ENCODE measurements at regions not wholly inside any gene's neighbourhood (a gene's known extent, or its start where the extent isn't known, plus 50 kb on each side); places are given as distances from the start of the nearest gene placed in this dataset.

DNA sequence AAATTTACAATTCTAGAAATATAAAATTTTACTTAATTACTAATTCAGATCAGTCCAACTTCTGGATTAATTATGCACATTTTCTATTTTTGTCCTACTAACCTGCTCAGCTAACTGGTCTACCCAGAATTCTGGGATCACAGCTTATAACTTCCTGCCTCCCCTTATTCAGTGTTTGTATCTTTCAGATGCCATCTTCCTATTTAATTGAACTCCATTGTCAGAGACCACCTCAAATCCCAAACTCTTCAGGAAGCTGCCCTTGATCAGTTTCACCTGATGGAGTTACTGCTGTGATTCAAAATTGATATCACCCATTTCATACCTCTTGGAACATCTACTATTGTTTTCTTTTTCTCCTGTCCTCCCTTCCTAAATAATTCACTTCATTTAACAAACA lies 259.2 kb downstream of the WDR11 start:
- no peaks in the 10 kb centered on the region for H3K27me3 ChIP-seq (ENCODE audit: insufficient read depth, low read length)
- no peak overlapping the region for H3K4me3 ChIP-seq (ENCODE audit: low read length)
- H3K4me1 ChIP-seq (ENCODE audit: insufficient read depth, low read length), result no peaks in the 10 kb centered on the region
- H3K36me3 ChIP-seq (ENCODE audit: insufficient read depth, low read length), result no peaks in the 10 kb centered on the region
- H2AFZ ChIP-seq (ENCODE audit: low read depth, low read length), result no peak overlapping the region
- H3K9me3 ChIP-seq (ENCODE audit: low read length), result no peaks in the 10 kb centered on the region

DNA sequence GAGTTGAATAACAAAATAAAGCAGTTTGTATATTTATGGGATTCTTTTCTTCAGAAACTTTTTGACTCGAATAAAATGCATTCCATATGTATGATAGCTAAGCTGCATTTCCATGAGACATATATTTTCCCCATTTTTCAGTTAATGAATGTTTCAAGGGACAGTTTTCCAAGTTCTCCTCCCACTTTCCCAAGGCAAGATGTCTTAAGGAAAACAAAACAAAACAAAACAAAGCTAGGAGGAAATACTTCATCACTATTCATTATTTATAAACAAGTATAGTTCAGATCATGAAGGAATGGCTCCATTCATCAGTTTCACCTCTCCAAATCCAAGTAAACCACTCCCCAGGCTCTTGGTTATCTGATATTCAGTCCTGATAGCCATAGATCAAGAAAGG lies 261.0 kb downstream of the WDR11 start:
- no peak overlapping the region for H3K4me3 ChIP-seq (ENCODE audit: low read length)
- no peaks in the 10 kb centered on the region for H3K36me3 ChIP-seq (ENCODE audit: insufficient read depth, low read length)
- H3K4me1 ChIP-seq (ENCODE audit: insufficient read depth, low read length), result no peaks in the 10 kb centered on the region
- no peaks in the 10 kb centered on the region for H3K27me3 ChIP-seq (ENCODE audit: insufficient read depth, low read length)
- H2AFZ ChIP-seq (ENCODE audit: low read depth, low read length), result no peak overlapping the region
- H3K9me3 ChIP-seq (ENCODE audit: low read length), result no peaks in the 10 kb centered on the region

DNA sequence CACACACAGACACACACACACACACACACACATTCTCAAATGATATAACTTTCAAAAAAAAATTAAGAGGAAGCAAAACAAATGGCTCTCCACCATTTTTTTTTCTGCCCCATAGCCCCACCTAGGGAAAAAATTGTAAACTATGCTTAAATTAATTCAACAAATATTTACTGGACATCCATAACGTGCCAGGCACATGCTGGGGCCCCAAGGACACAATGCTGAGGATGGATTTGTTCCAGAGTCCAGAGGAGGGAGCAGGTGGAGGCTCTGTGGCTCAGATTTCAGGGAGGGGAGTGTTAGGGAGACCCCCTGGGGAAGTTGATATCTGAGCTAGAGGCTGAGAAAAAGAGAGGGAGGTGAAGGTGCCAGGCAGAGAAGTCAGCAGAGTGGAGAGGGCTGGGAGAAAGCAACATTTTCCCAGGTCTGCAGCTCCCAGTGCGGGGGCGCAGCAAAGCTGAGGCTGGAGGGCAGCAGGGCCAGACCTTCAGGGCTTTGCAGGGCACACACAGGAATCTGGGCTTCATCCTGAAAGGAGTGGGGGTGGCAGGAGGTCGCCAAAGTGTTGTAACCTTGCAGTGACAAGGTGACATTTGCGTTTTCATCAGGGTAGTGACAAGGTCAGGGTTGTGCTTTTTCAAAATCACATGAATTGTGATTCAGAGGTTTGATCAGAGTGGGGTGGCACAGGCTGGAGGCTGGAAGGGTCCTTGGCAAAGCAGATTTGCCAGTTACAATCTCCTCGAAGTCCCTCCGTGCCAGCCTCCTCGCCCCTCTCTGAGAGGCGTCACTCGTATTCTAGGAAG lies 261.6 kb downstream of the WDR11 start:
- H3K9me3 ChIP-seq (ENCODE audit: low read length), result peaks cover 1% of the 10 kb centered on the region
- no peaks in the 10 kb centered on the region for H3K36me3 ChIP-seq (ENCODE audit: insufficient read depth, low read length)
- no peak overlapping the region for H3K4me3 ChIP-seq (ENCODE audit: low read length)
- H3K27me3 ChIP-seq (ENCODE audit: insufficient read depth, low read length), result no peaks in the 10 kb centered on the region
- H2AFZ ChIP-seq (ENCODE audit: low read depth, low read length), result no peak overlapping the region
- no peaks in the 10 kb centered on the region for H3K4me1 ChIP-seq (ENCODE audit: insufficient read depth, low read length)

DNA sequence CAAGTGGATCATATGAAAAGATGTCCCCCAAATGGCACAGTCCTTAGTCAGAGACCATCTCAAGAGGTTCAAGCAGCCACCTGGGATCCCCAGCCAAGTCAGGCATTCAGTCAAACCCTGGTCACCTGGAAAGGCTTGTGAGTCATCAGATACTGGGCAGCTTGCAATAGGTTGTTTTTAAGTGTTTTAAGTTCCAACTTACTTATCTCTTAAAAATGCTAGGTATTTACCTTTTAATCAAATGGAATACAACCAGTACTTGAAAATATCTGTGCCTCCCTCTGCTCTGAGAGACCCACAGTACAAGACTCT lies 262.2 kb downstream of the WDR11 start:
- Histone ChIP-seq H3K27me3 (ENCODE audit: insufficient read depth, low read length) (no peaks in the 10 kb centered on the region), H3K9me3 (ENCODE audit: low read length) (peaks cover 1% of the 10 kb centered on the region), H2AFZ (ENCODE audit: low read depth, low read length) (no peak overlapping the region), H3K4me3 (ENCODE audit: low read length) (no peak overlapping the region), H3K4me1 (ENCODE audit: insufficient read depth, low read length) (no peaks in the 10 kb centered on the region), H3K36me3 (ENCODE audit: insufficient read depth, low read length) (no peaks in the 10 kb centered on the region)

DNA sequence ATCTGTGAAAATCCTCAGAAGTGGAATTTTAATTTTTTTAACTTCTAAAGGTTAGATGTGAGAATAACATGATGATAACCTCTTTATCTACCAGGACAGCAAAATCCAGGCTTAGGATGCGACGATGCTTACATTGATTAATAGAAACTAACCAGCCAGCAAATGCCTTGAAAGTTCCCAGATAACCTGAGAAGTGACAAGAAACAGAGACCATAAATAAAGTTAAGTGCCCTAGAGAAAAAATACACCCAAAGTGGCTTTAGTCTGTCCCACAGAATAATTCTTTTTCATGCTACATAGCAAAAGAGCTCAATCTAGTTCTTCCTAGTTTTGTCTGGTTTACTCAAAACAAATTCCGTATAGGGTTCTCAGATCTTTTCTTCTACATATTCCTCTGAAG lies 262.7 kb downstream of the WDR11 start:
- Histone ChIP-seq H3K4me3 (ENCODE audit: low read length) (no peak overlapping the region), H3K4me1 (ENCODE audit: insufficient read depth, low read length) (no peaks in the 10 kb centered on the region), H2AFZ (ENCODE audit: low read depth, low read length) (no peak overlapping the region), H3K9me3 (ENCODE audit: low read length) (peaks cover 1% of the 10 kb centered on the region), H3K27me3 (ENCODE audit: insufficient read depth, low read length) (no peaks in the 10 kb centered on the region), H3K36me3 (ENCODE audit: insufficient read depth, low read length) (no peaks in the 10 kb centered on the region)

DNA sequence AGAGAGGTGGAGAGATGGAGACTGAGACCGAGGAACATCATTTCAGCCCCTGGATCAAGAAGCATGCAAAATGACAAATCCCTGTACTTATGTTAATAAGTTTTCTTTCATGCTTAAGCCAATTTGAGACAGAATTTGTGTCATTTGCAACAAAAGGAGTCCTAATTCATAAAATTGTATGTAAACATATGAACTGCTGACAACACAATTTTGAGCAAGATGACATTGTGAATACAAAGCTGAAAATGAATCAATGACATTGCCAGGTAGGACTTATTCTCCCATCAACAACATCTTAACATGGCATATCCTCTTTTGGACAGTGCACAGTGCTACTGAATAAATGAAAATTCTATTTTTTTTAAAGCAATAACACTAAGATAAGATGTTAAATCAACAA lies 264.0 kb downstream of the WDR11 start:
- H3K27me3 ChIP-seq (ENCODE audit: insufficient read depth, low read length), result no peaks in the 10 kb centered on the region

DNA sequence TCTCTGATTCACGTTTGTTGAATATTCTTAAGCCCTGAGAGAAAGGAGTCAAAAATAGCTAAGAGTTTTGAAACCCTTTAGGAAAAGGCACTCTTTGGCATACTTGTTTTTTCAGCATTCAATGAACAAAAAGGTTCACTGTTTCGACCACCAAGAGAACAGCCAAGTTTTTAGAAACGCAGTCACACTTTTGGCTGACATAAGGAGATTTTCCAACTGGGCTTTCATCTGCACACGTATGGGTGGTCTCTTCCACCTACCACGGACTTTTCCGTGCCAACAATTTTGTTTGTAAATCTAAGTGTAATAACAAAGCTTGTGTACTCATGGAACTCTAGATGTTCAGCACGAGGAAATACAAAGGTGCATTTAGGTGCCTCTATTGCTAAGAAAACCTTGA lies 270.3 kb downstream of the WDR11 start:
- H3K9me3 ChIP-seq (ENCODE audit: low read length), result peaks cover 1% of the 10 kb centered on the region
- no peaks in the 10 kb centered on the region for H3K4me1 ChIP-seq (ENCODE audit: insufficient read depth, low read length)
- no peaks in the 10 kb centered on the region for H3K36me3 ChIP-seq (ENCODE audit: insufficient read depth, low read length)
- H3K27me3 ChIP-seq (ENCODE audit: insufficient read depth, low read length), result no peaks in the 10 kb centered on the region
- H2AFZ ChIP-seq (ENCODE audit: low read depth, low read length), result no peak overlapping the region
- H3K4me3 ChIP-seq (ENCODE audit: low read length), result no peak overlapping the region

More for the DNA sequence above, 264.0 kb downstream of the WDR11 start:
- Histone ChIP-seq H3K36me3 (ENCODE audit: insufficient read depth, low read length) (no peaks in the 10 kb centered on the region), H3K9me3 (ENCODE audit: low read length) (peaks cover 1% of the 10 kb centered on the region), H3K4me3 (ENCODE audit: low read length) (no peak overlapping the region), H3K4me1 (ENCODE audit: insufficient read depth, low read length) (no peaks in the 10 kb centered on the region), H2AFZ (ENCODE audit: low read depth, low read length) (no peak overlapping the region)

DNA sequence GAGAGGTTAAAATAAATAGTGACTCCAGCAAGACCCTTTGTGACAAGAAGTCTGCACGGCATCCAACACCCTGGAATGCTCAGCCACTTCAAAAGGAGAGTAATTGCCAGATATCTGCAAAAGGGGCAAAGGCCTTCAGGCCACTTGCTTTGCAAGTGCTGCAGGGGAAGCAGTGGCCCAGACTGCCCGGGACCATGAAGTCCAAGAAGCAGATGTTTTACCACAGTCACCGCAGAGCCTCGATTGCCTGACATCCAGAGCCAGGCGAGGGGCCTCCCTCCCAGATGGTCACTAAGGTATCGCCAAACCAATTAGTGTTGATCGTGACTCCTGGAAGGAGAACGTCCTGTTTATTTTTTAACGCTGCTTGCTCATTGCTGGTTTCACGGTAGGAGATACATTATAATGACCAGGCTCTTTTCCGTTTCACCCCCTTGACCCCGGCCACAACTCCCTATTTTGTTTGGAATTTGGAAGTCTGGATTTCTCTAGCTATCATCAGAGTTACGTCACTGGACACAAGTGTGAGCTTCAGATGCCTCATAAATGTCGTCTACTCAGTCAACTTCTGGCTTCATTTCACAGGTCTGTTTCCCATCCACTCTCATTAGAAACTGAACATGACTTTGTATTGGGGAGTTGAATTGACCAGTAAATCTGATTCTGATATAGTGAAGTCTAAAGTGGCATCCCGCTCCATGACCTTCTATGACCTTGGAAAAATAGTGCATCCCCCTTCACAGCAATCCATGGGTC lies 276.2 kb downstream of the WDR11 start:
- Histone ChIP-seq H3K36me3 (ENCODE audit: insufficient read depth, low read length) (no peaks in the 10 kb centered on the region), H3K4me1 (ENCODE audit: insufficient read depth, low read length) (no peaks in the 10 kb centered on the region), H3K4me3 (ENCODE audit: low read length) (no peak overlapping the region), H3K9me3 (ENCODE audit: low read length) (no peaks in the 10 kb centered on the region), H3K27me3 (ENCODE audit: insufficient read depth, low read length) (no peaks in the 10 kb centered on the region), H2AFZ (ENCODE audit: low read depth, low read length) (no peak overlapping the region)

DNA sequence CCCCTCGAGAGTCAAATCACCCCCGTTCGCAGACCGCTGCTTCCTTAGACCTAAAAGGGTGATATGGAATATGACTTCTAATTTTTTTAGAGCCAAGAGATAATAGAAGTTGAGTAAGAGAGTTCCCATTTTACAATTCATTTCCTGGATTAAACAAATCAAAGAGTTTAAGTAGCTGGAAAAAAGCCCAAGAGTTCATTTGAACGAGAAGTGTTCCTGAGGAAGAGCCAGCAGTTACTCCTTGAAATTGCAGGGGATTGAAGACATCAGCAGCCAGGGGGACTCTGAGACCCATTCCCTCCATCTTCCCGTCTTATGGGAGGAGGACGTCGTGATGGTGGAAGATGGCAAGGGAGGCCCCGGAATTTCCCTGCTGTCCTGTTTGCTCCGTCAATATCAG lies 277.0 kb downstream of the WDR11 start:
- Histone ChIP-seq H3K4me3 (ENCODE audit: low read length) (no peak overlapping the region), H2AFZ (ENCODE audit: low read depth, low read length) (no peak overlapping the region), H3K36me3 (ENCODE audit: insufficient read depth, low read length) (no peaks in the 10 kb centered on the region), H3K4me1 (ENCODE audit: insufficient read depth, low read length) (no peaks in the 10 kb centered on the region), H3K27me3 (ENCODE audit: insufficient read depth, low read length) (peaks cover 3% of the 10 kb centered on the region), H3K9me3 (ENCODE audit: low read length) (no peaks in the 10 kb centered on the region)

DNA sequence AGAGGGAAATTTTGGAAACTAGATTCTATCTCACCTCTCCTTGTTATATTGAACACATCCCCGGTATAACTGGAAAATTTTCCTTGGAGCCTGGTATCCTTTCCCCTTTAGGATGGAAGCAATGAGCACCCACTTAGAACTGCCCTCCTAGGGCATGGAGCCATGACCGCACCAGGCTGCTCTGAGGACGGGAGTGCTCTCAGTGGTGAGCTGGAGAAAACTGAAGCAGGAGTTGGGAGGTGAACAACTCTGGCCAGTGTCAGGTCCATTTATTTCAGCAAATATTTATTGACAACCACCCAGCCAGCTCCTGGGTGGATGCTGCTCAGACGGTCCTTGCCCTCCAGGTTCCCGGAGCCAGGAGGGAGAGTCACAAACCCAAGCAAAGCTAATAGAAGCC lies 278.1 kb downstream of the WDR11 start:
- Histone ChIP-seq H2AFZ (ENCODE audit: low read depth, low read length) (no peak overlapping the region), H3K9me3 (ENCODE audit: low read length) (no peaks in the 10 kb centered on the region), H3K4me3 (ENCODE audit: low read length) (no peak overlapping the region), H3K36me3 (ENCODE audit: insufficient read depth, low read length) (no peaks in the 10 kb centered on the region), H3K4me1 (ENCODE audit: insufficient read depth, low read length) (no peaks in the 10 kb centered on the region), H3K27me3 (ENCODE audit: insufficient read depth, low read length) (peaks cover 3% of the 10 kb centered on the region)

DNA sequence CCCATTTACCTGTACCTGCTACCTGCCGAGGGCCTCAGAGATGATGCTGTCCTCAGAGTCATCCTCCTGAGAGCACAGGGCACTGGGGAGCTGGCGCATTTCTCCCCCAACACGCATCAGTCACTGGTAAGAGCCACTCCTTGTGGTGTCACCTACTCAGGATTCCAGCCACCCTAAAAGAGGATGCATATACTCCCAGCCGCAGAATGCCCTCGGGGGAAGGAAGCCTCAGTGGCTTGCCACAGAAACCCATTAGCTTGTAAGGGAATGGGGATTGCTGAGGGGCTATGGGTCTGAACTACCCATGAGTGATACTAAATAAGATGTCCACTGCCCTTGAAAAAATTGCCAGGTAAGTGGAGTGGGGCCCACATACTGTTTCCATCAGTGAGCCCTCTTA lies 279.2 kb downstream of the WDR11 start:
- no peaks in the 10 kb centered on the region for H3K4me1 ChIP-seq (ENCODE audit: insufficient read depth, low read length)

DNA sequence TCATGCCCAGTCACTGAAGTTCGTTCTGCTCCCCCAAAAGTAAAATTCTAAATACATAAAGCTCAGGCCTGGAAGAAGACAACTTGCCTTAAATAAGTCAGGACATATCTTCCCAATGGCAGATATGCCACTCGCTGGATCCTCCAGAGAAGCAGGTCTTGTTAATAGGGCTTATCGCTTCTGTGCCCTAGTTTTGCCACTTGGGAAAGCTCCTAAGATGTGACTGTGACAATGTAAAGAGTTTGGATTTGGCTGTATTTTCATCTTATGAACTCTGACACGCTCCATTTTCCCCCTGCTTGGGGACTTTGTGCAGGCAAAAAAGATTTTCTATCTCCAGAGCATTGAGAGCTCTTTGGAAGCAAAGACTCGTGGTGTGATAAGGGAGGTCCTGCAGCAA lies 279.9 kb downstream of the WDR11 start:
- H3K27me3 ChIP-seq (ENCODE audit: insufficient read depth, low read length), result peaks cover 3% of the 10 kb centered on the region
- H3K9me3 ChIP-seq (ENCODE audit: low read length), result no peaks in the 10 kb centered on the region
- H3K36me3 ChIP-seq (ENCODE audit: insufficient read depth, low read length), result no peaks in the 10 kb centered on the region
- no peak overlapping the region for H3K4me3 ChIP-seq (ENCODE audit: low read length)
- no peak overlapping the region for H2AFZ ChIP-seq (ENCODE audit: low read depth, low read length)
- H3K4me1 ChIP-seq (ENCODE audit: insufficient read depth, low read length), result no peaks in the 10 kb centered on the region

More for the DNA sequence above, 279.2 kb downstream of the WDR11 start:
- no peaks in the 10 kb centered on the region for H3K36me3 ChIP-seq (ENCODE audit: insufficient read depth, low read length)
- H3K4me3 ChIP-seq (ENCODE audit: low read length), result no peak overlapping the region
- no peaks in the 10 kb centered on the region for H3K9me3 ChIP-seq (ENCODE audit: low read length)
- no peak overlapping the region for H2AFZ ChIP-seq (ENCODE audit: low read depth, low read length)
- H3K27me3 ChIP-seq (ENCODE audit: insufficient read depth, low read length), result peaks cover 3% of the 10 kb centered on the region

DNA sequence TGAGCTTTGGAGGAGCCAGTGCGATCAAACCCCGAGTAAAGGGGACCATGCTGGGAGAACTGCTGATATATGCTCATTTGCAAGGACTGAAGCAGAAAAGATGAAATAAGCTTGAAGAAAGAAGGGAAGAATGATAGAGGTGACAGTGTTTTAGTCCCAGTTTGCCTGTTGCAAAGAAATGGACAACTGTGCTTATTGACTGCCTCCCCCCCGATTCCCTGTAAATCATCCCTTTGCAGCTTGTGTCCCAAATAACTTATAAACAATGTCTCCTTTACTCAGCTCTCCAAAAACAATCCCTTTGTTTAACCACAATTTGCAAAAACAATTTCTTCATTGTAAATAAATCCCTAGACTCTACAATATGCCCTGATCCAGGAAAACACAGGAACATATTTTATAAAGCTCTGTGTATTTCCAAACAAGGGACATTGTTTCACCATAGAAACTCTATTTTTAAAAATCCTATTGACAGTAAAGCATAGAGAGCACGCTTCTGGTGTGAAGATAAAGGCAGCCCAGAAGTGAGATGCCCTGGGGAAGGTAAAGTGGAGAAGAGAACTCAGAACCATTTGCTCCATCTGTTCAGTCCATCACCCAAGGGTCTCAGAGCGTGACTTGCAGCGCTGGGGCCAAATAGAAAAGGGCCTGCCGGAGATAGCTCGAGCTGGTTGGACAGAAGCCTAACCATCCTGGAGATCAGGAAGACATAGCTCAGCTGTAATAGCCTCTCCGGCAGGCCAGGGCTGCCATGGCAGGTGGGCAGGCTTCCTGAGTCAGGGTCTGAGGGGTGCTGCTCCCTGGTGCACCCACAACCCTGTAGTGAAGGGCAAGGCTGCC lies 280.5 kb downstream of the WDR11 start:
- Histone ChIP-seq H2AFZ (ENCODE audit: low read depth, low read length) (no peak overlapping the region), H3K36me3 (ENCODE audit: insufficient read depth, low read length) (no peaks in the 10 kb centered on the region), H3K4me1 (ENCODE audit: insufficient read depth, low read length) (no peaks in the 10 kb centered on the region)

More for the DNA sequence above, 280.5 kb downstream of the WDR11 start:
- no peaks in the 10 kb centered on the region for H3K9me3 ChIP-seq (ENCODE audit: low read length)
- no peak overlapping the region for H3K4me3 ChIP-seq (ENCODE audit: low read length)
- peaks cover 3% of the 10 kb centered on the region for H3K27me3 ChIP-seq (ENCODE audit: insufficient read depth, low read length)
